ENCODE measurements at regions not wholly inside any gene's neighbourhood (a gene's known extent, or its start where the extent isn't known, plus 50 kb on each side); places are given as distances from the start of the nearest gene placed in this dataset.
A peak's percentile ranks its signal among the peaks of the same experiment; 100 is the strongest.
"Not testable (repeated sequence)": the region's sequence is repeated elsewhere in the genome, so short reads cannot be mapped to it uniquely, and the experiment has no call there.

- DNase-seq (peak in 1 of 4 donors; percentile 24), ATAC-seq (no peak)
- no peaks in the 10 kb centered on the region for H3K27me3 ChIP-seq
- no peak overlapping the region for H3K4me3 ChIP-seq
- intact Hi-C loops (cut with DNase I): no loop called here
- H3K4me1 ChIP-seq: no peaks in the 10 kb centered on the region
- H3K27ac ChIP-seq: no peak overlapping the region
- no peak for TF ChIP-seq CTCF (IDR thresholded peaks at IDR 0.05)
- no peaks in the 10 kb centered on the region for H3K36me3 ChIP-seq
- no peaks in the 10 kb centered on the region for H3K9me3 ChIP-seq
Observed at GRCh38 chr5:82538339-82539034, 260.3 kb upstream of the RPS23 start.

- Histone ChIP-seq H3K27me3 (no peaks in the 10 kb centered on the region), H3K4me3 (no peak overlapping the region), H3K9me3 (peaks cover 0 to 3% of the 10 kb centered on the region in 2 donors), H3K27ac (no peak overlapping the region), H3K4me1 (no peaks in the 10 kb centered on the region), H3K36me3 (no peaks in the 10 kb centered on the region)
- DNase-seq (peak in 2 of 4 donors; percentile 34 to 44), ATAC-seq (no peak)
- intact Hi-C loops (cut with DNase I): no loop called here
- no peak for TF ChIP-seq CTCF (IDR thresholded peaks at IDR 0.05)
Observed at GRCh38 chr5:82537687-82538306, 259.6 kb upstream of the RPS23 start.

- Histone ChIP-seq H3K9me3 (peaks cover 0 to 10% of the 10 kb centered on the region in 2 donors), H3K27ac (no peak overlapping the region), H3K4me1 (no peaks in the 10 kb centered on the region), H3K27me3 (no peaks in the 10 kb centered on the region), H3K36me3 (no peaks in the 10 kb centered on the region), H3K4me3 (no peak overlapping the region)
- no peak for DNase-seq
- no peak for ATAC-seq
- intact Hi-C loops (cut with DNase I): no loop called here
- TF ChIP-seq CTCF (IDR thresholded peaks at IDR 0.05): no peak
Observed at GRCh38 chr5:82534986-82535385, 256.8 kb upstream of the RPS23 start.

- H3K27ac ChIP-seq; H3K4me3 ChIP-seq; H3K36me3 ChIP-seq; DNase-seq; intact Hi-C loops (cut with DNase I); ATAC-seq; H3K4me1 ChIP-seq; H3K27me3 ChIP-seq: not testable (repeated sequence)
- H3K9me3 ChIP-seq: peaks cover 0 to 14% of the 10 kb centered on the region in 2 donors
Observed at GRCh38 chr5:82532075-82532474, 253.9 kb upstream of the RPS23 start.

- peaks cover 0 to 5% of the 10 kb centered on the region in 2 donors for H3K9me3 ChIP-seq
- no peaks in the 10 kb centered on the region for H3K27me3 ChIP-seq
- no peak for DNase-seq
- no peaks in the 10 kb centered on the region for H3K4me1 ChIP-seq
- H3K27ac ChIP-seq: no peak overlapping the region
- intact Hi-C loops (cut with DNase I): no loop called here
- TF ChIP-seq CTCF (IDR thresholded peaks at IDR 0.05): no peak
- no peaks in the 10 kb centered on the region for H3K36me3 ChIP-seq
- no peak for ATAC-seq
- no peak overlapping the region for H3K4me3 ChIP-seq
Observed at GRCh38 chr5:82526540-82526939, 248.4 kb upstream of the RPS23 start.
